Lung (tissue), 11 donors: ENCODE measurements at regions not wholly inside any gene's neighbourhood (a gene's known extent, or its start where the extent isn't known, plus 50 kb on each side); places are given as distances from the start of the nearest gene placed in this dataset.

Experiments
- ATAC-seq: fragments of 200-7000 bp; cut with Tn5 transposase; one replicate; pipeline ENCODE4 v1.9.1; 2020; ENCODE audit warnings: moderate number of reproducible peaks; ENCODE audit not compliant: insufficient read depth, low FRiP score
- DNase-seq, 3 donors: peaks; one replicate each; pipeline ENCODE4 v3.0.0-alpha.2; 2013 to 2017
- H3K27ac ChIP-seq, 2 donors: one replicate each; pipeline ENCODE4 v1.5.1; 2013; ENCODE audit warnings: mild to moderate bottlenecking in 2 of 2, moderate library complexity in 2 of 2, control low read depth in 1 of 2, inconsistent platforms in 1 of 2, low read depth in 1 of 2, low read length in 1 of 2
- H3K27me3 ChIP-seq, 3 donors: one replicate each; pipeline ENCODE4 v1.5.1; 2013; ENCODE audit warnings: low read length in 2 of 3; ENCODE audit not compliant: control insufficient read depth in 3 of 3, insufficient read depth in 3 of 3
- H3K36me3 ChIP-seq, 4 donors: one replicate each; pipeline ENCODE4 v1.5.1; 2013; ENCODE audit warnings: low read length in 4 of 4, mild to moderate bottlenecking in 1 of 4, moderate library complexity in 1 of 4; ENCODE audit not compliant: control insufficient read depth in 4 of 4, insufficient read depth in 4 of 4
- H3K4me1 ChIP-seq, 5 donors: one replicate each; pipeline ENCODE4 v1.5.1; 2013; ENCODE audit warnings: low read length in 5 of 5, mild to moderate bottlenecking in 2 of 5, moderate library complexity in 1 of 5; ENCODE audit not compliant: control insufficient read depth in 5 of 5, insufficient read depth in 5 of 5
- H3K4me3 ChIP-seq: one replicate; pipeline ENCODE4 v1.5.1; 2013; ENCODE audit warnings: mild to moderate bottlenecking, control low read depth, moderate library complexity
- H3K9ac ChIP-seq, 2 donors: one replicate each; pipeline ENCODE4 v1.5.1; 2013; ENCODE audit warnings: low read length in 2 of 2, control low read depth in 1 of 2; ENCODE audit not compliant: insufficient read depth in 1 of 2
- H3K9me3 ChIP-seq, 4 donors: one replicate each; pipeline ENCODE4 v1.5.1; 2013; ENCODE audit warnings: low read length in 3 of 4, mild to moderate bottlenecking in 1 of 4, moderate library complexity in 1 of 4; ENCODE audit not compliant: control insufficient read depth in 4 of 4, insufficient read depth in 3 of 4
- CTCF ChIP-seq: IDR thresholded peaks from 2 replicates; pipeline ENCODE4 v1.5.1; 2012; ENCODE audit warnings: mild to moderate bottlenecking; ENCODE audit errors: control extremely low read depth, extremely low read depth
- WGBS, 2 donors: extraction: QIAGEN DNeasy Blood & Tissue Kit; methylation state at CpG; one replicate each; pipeline ENCODE4 v1.1.7; 2013; 5-methylcytosine and 5-hydroxymethylcytosine counted together
- donor health status: control.
- donor health status: control.
- donor health status: Bipolar disorder and iron deficiency.
- donor health status: healthy.
- donor health status: DM: yes; HTN: yes; CAD: no.

GRCh38 chr22:49302530-49302929 is 525.1 kb downstream of the BRD1 start:
- no peaks in the 10 kb centered on the region for H3K36me3 ChIP-seq
- H3K27me3 ChIP-seq = peaks cover 0 to 6% (median 2%) of the 10 kb centered on the region in 3 donors
- 91 to 95% methylated on average over 31 of the region's 31 CpGs for WGBS, 2 donors
- H3K9me3 ChIP-seq = no peaks in the 10 kb centered on the region
- no peak overlapping the region for H3K27ac ChIP-seq
- DNase-seq (no peak), ATAC-seq (no peak)
- H3K4me1 ChIP-seq = no peaks in the 10 kb centered on the region
- no peak overlapping the region for H3K9ac ChIP-seq
- no peak overlapping the region for H3K4me3 ChIP-seq
- TF ChIP-seq CTCF = no peak

- DNase-seq = no peak
- 89 to 93% methylated on average over 11 of the region's 11 CpGs for WGBS, 2 donors
Observed at GRCh38 chr22:49302150-49302460, 525.6 kb downstream of the BRD1 start.

GRCh38 chr22:49301398-49302149 is 526.1 kb downstream of the BRD1 start:
- no peak for DNase-seq
- Histone ChIP-seq H3K9ac (no peak overlapping the region), H3K36me3 (no peaks in the 10 kb centered on the region), H3K4me1 (no peaks in the 10 kb centered on the region), H3K27me3 (peaks cover 0 to 6% (median 2%) of the 10 kb centered on the region in 3 donors), H3K27ac (no peak overlapping the region), H3K4me3 (no peak overlapping the region), H3K9me3 (no peaks in the 10 kb centered on the region)
- TF ChIP-seq CTCF = no peak
- WGBS, 2 donors = 86 to 88% methylated on average over 34 to 37 of the region's 37 CpGs
- ATAC-seq = no peak

More at GRCh38 chr22:49302150-49302460, 525.6 kb downstream of the BRD1 start:
- ATAC-seq = no peak
- peaks cover 0 to 6% (median 2%) of the 10 kb centered on the region in 3 donors for H3K27me3 ChIP-seq
- no peak overlapping the region for H3K27ac ChIP-seq
- no peak overlapping the region for H3K9ac ChIP-seq
- H3K36me3 ChIP-seq = no peaks in the 10 kb centered on the region
- H3K4me3 ChIP-seq = no peak overlapping the region
- H3K9me3 ChIP-seq = no peaks in the 10 kb centered on the region
- no peaks in the 10 kb centered on the region for H3K4me1 ChIP-seq
- no peak for TF ChIP-seq CTCF

- Histone ChIP-seq H3K36me3 (no peaks in the 10 kb centered on the region), H3K27me3 (peaks cover 0 to 6% (median 2%) of the 10 kb centered on the region in 3 donors), H3K4me1 (no peaks in the 10 kb centered on the region), H3K27ac (no peak overlapping the region), H3K9me3 (no peaks in the 10 kb centered on the region), H3K9ac (no peak overlapping the region), H3K4me3 (no peak overlapping the region)
- TF ChIP-seq CTCF = no peak
- no peak for DNase-seq
- no peak for ATAC-seq
- 82 to 88% methylated on average over 14 to 15 of the region's 15 CpGs for WGBS, 2 donors
Observed at GRCh38 chr22:49300951-49301397, 526.7 kb downstream of the BRD1 start.
